HepG2 (cell line): ENCODE measurements at regions not wholly inside any gene's neighbourhood (a gene's known extent, or its start where the extent isn't known, plus 50 kb on each side); places are given as distances from the start of the nearest gene placed in this dataset.

ENCODE experiments used
- ATAC-seq: fragments of 200-7000 bp; cut with Tn5 transposase; 3 replicates; pipeline ENCODE4 v1.9.1; 2020; ENCODE audit warnings: mild to moderate bottlenecking, moderate library complexity
- BruUV-seq: library from RNA; stranded (reverse); fragments of 400-500 nt; replicated peaks from 2 replicates; lab custom pipeline; 2021; lab: Mats Ljungman, UMichigan
- CTCF ChIA-PET: fragments of 300-600 bp; formaldehyde crosslinking; extraction: SDS; loops from one replicate; lab custom pipeline; 2021; ENCODE audit warnings: low total read pairs, inconsistent platforms, low intra/inter-chr PET ratio; lab: Yijun Ruan, JAX
- POLR2A ChIA-PET: fragments of 350-600 bp; sonication (Branson Sonifier 250); formaldehyde crosslinking; loops from one replicate; lab custom pipeline; 2020; ENCODE audit warnings: antibody characterized with exemption, inconsistent platforms; lab: Yijun Ruan, JAX
- DNase-seq: peaks from one replicate; pipeline ENCODE4 v3.0.0-alpha.2; 2015; ENCODE audit warnings: low spot score
- FAIRE-seq: peaks from 3 replicates; lab custom pipeline; 2011; peaks lifted over from hg19 to GRCh38; lab: Jason Lieb, UNC
- H2AFZ ChIP-seq: one replicate; pipeline ENCODE4 v1.6.1; 2011; ENCODE audit warnings: low read length, inconsistent platforms
- H3K27ac ChIP-seq: fragments of 300-600 bp; 3 replicates; pipeline ENCODE4 v1.8.0; 2011; ENCODE audit warnings: mixed run types, mild to moderate bottlenecking, mixed read lengths, low read length, inconsistent platforms; ENCODE audit not compliant: insufficient read depth; ENCODE audit errors: extremely low read length
- H3K27me3 ChIP-seq, 2 experiments: fragments of 200-600 bp in 1 of 2; 2 replicates in 1 of 2; 3 replicates in 1 of 2; pipeline versions ENCODE4 v1.6.0 to v1.8.0; 2011; ENCODE audit warnings: low read length in 2 of 2, mild to moderate bottlenecking in 2 of 2, moderate library complexity in 2 of 2, inconsistent platforms in 1 of 2; ENCODE audit not compliant: insufficient read depth in 2 of 2, control insufficient read depth in 1 of 2
- H3K36me3 ChIP-seq, 2 experiments: fragments of 200-600 bp in 1 of 2; replicated peaks in 1 of 2; 2 replicates in 1 of 2; 3 replicates in 1 of 2; pipeline versions ENCODE4 v1.5.1 to v1.8.0; 2011; ENCODE audit warnings: low read length in 2 of 2, inconsistent platforms in 1 of 2; ENCODE audit not compliant: insufficient read depth in 2 of 2, control insufficient read depth in 1 of 2
- H3K4me1 ChIP-seq: 2 replicates; pipeline ENCODE4 v1.5.1; 2012; ENCODE audit warnings: low read length, inconsistent platforms; ENCODE audit not compliant: insufficient read depth
- H3K4me2 ChIP-seq: 2 replicates; pipeline ENCODE4 v1.6.0; 2011; ENCODE audit warnings: low read depth, low read length, inconsistent platforms
- H3K4me3 ChIP-seq, 3 experiments: fragments of 200-600 bp in 1 of 3; sonication (generic), shearing (Covaris generic) in 1 of 3; replicated peaks in 1 of 3; 2 replicates each; pipeline ENCODE4 v1.5.1; 2011 to 2016; ENCODE audit warnings: low read length in 3 of 3, inconsistent platforms in 2 of 3, low read depth in 2 of 3, mild to moderate bottlenecking in 2 of 3, control low read depth in 1 of 3, mixed read lengths in 1 of 3; ENCODE audit not compliant: insufficient read depth in 1 of 3
- H3K79me2 ChIP-seq: one replicate; pipeline ENCODE4 v1.6.1; 2011; ENCODE audit warnings: low read length, inconsistent platforms; ENCODE audit not compliant: insufficient read depth
- H3K9ac ChIP-seq: 2 replicates; pipeline ENCODE4 v1.6.0; 2011; ENCODE audit warnings: mild to moderate bottlenecking, low read depth, low read length, inconsistent platforms; ENCODE audit not compliant: insufficient read depth
- H3K9me3 ChIP-seq: 2 replicates; pipeline ENCODE4 v1.5.1; 2012; ENCODE audit warnings: mild to moderate bottlenecking, low read length
- H4K20me1 ChIP-seq: 2 replicates; pipeline ENCODE4 v1.6.0; 2011; ENCODE audit warnings: inconsistent platforms, mild to moderate bottlenecking, low read length, moderate library complexity; ENCODE audit not compliant: insufficient read depth
- CHCHD3 ChIP-seq: sonication (generic); formaldehyde crosslinking; IDR thresholded peaks from 2 replicates; pipeline ENCODE4 v1.8.0; 2022; ENCODE audit warnings: mild to moderate bottlenecking, missing genetic modification reagents, moderate library complexity
- ESRRA ChIP-seq: sonication (generic); formaldehyde crosslinking; IDR thresholded peaks from 2 replicates; pipeline ENCODE4 v1.5.1; 2020; ENCODE audit warnings: mild to moderate bottlenecking, low read depth, missing genetic modification reagents
- HMGXB3 ChIP-seq: sonication (generic); formaldehyde crosslinking; IDR thresholded peaks from 2 replicates; pipeline ENCODE4 v1.4.0; 2020; ENCODE audit warnings: missing genetic modification reagents, borderline replicate concordance
- KAT2B ChIP-seq: fragments of 150-350 bp; IDR thresholded peaks from 2 replicates; pipeline ENCODE4 v1.6.1; 2014; ENCODE audit warnings: low read depth, low read length, borderline replicate concordance
- MAFF ChIP-seq: IDR thresholded peaks from 2 replicates; pipeline ENCODE4 v1.6.1; 2011; ENCODE audit warnings: low read depth, low read length, improper control_type of control experiment
- MIER2 ChIP-seq: IDR thresholded peaks from 2 replicates; pipeline ENCODE4 v1.6.1; 2016; ENCODE audit warnings: missing biosample characterization, missing genetic modification reagents
- MXD1 ChIP-seq: sonication (generic); formaldehyde crosslinking; IDR thresholded peaks from 2 replicates; pipeline ENCODE4 v1.4.0; 2020; ENCODE audit warnings: mild to moderate bottlenecking, missing genetic modification reagents
- POLR2AphosphoS5 ChIP-seq: IDR thresholded peaks from 2 replicates; pipeline ENCODE4 v1.6.1; 2012; ENCODE audit warnings: low read depth, low read length
- RAD51 ChIP-seq: fragments of 450-650 bp; IDR thresholded peaks from 2 replicates; pipeline ENCODE4 v1.6.1; 2016; ENCODE audit warnings: borderline replicate concordance
- RFX5 ChIP-seq: IDR thresholded peaks from 2 replicates; pipeline ENCODE4 v1.6.1; 2011; ENCODE audit warnings: low read depth, low read length, improper control_type of control experiment
- SMC3 ChIP-seq: IDR thresholded peaks from 2 replicates; pipeline ENCODE4 v1.6.1; 2011; ENCODE audit warnings: low read length, improper control_type of control experiment
- TCF7L2 ChIP-seq: IDR thresholded peaks from 2 replicates; pipeline ENCODE4 v1.6.1; 2011; ENCODE audit warnings: mild to moderate bottlenecking, low read depth, low read length, moderate library complexity
- ZMYM3 ChIP-seq: sonication (generic); formaldehyde crosslinking; IDR thresholded peaks from 2 replicates; pipeline ENCODE4 v1.5.1; 2020; ENCODE audit warnings: mild to moderate bottlenecking, missing genetic modification reagents
- ZNF296 ChIP-seq: sonication (generic); formaldehyde crosslinking; conservative IDR thresholded peaks from 2 replicates; pipeline ENCODE4 v1.5.0; 2020; ENCODE audit warnings: mild to moderate bottlenecking, missing genetic modification reagents
- ZNF512B ChIP-seq: sonication (generic); formaldehyde crosslinking; IDR thresholded peaks from 2 replicates; pipeline ENCODE4 v1.5.1; 2020; ENCODE audit warnings: missing genetic modification reagents, mild to moderate bottlenecking, borderline replicate concordance
- ZNF546 ChIP-seq: sonication (generic); formaldehyde crosslinking; conservative IDR thresholded peaks from 2 replicates; pipeline ENCODE4 v1.8.1; 2023; ENCODE audit warnings: mild to moderate bottlenecking, missing genetic modification reagents
- ZNF550 ChIP-seq: sonication (generic); formaldehyde crosslinking; IDR thresholded peaks from 2 replicates; pipeline ENCODE4 v1.4.0; 2020; ENCODE audit warnings: mild to moderate bottlenecking, missing genetic modification reagents, borderline replicate concordance
- ZNF703 ChIP-seq: sonication (generic); formaldehyde crosslinking; IDR thresholded peaks from 2 replicates; pipeline ENCODE4 v1.5.1; 2020; ENCODE audit warnings: missing genetic modification reagents, mild to moderate bottlenecking, moderate library complexity, borderline replicate concordance
- ZSCAN12 ChIP-seq: sonication (generic); formaldehyde crosslinking; IDR thresholded peaks from 2 replicates; pipeline ENCODE4 v1.9.0; 2021; ENCODE audit warnings: mild to moderate bottlenecking, missing genetic modification reagents
- in situ Hi-C: cut with HindIII; loops from 2 replicates; pipeline ENCODE4 v1.10.0; 2017; ENCODE audit warnings: low pct_unique_long_range_greater_than_20kb; ENCODE audit not compliant: extremely low pct_ligation_motif_present
- intact Hi-C: fragments of 100-400 bp; cut with micrococcal nuclease; formaldehyde crosslinking; loops from one replicate; pipeline ENCODE4 v1.10.0; 2022; ENCODE audit not compliant: unreplicated experiment

GRCh38 chr9:91102269-91102668, 259.4 kb downstream of the AUH start:
- BruUV-seq: no TSS peak
- H3K27me3 ChIP-seq: no peaks in the 10 kb centered on the region
- H3K4me3 ChIP-seq: no peak overlapping the region
- H3K79me2 ChIP-seq: no peaks in the 10 kb centered on the region
- ChIA-PET CTCF (no interaction called here), POLR2A (no interaction called here)
- no peak overlapping the region for H3K4me2 ChIP-seq
- H4K20me1 ChIP-seq: no peaks in the 10 kb centered on the region
- no peak overlapping the region for H2AFZ ChIP-seq
- H3K9ac ChIP-seq: no peak overlapping the region
- H3K36me3 ChIP-seq: no peaks in the 10 kb centered on the region
- intact Hi-C loops (no loop called here), in situ Hi-C loops (no loop called here)
- TF ChIP-seq MIER2 (CRISPR knock-in tag) (no peak), ZNF546 (CRISPR knock-in tag) (no peak), MXD1 (CRISPR knock-in tag) (no peak), POLR2AphosphoS5 (no peak), ESRRA (no peak), KAT2B (no peak), ZNF512B (CRISPR knock-in tag) (no peak), ZMYM3 (CRISPR knock-in tag) (no peak), RAD51 (no peak), ZNF703 (CRISPR knock-in tag) (no peak), MAFF (no peak), RFX5 (no peak), ZNF296 (CRISPR knock-in tag) (no peak), CHCHD3 (no peak), TCF7L2 (no peak), SMC3 (no peak), ZNF550 (CRISPR knock-in tag) (no peak), ZSCAN12 (CRISPR knock-in tag) (no peak), HMGXB3 (CRISPR knock-in tag) (no peak)
- no peak for DNase-seq
- H3K4me1 ChIP-seq: peaks cover 37% of the 10 kb centered on the region
- no peak for FAIRE-seq
- no peak for ATAC-seq
- peak overlapping the region; percentile 92 for H3K27ac ChIP-seq
- no peaks in the 10 kb centered on the region for H3K9me3 ChIP-seq
